CD4-positive, alpha-beta T cell (primary cell): ENCODE measurements at regions not wholly inside any gene's neighbourhood (a gene's known extent, or its start where the extent isn't known, plus 50 kb on each side); places are given as distances from the start of the nearest gene placed in this dataset.
"Not testable (repeated sequence)": the region's sequence is repeated elsewhere in the genome, so short reads cannot be mapped to it uniquely, and the experiment has no call there.

Experiments used
- ATAC-seq: fragments of 200-7000 bp; cut with Tn5 transposase; one replicate; pipeline ENCODE4 v1.10.0; 2022; ENCODE audit warnings: mild to moderate bottlenecking; ENCODE audit not compliant: poor library complexity
- CTCF ChIA-PET: fragments of 350-600 bp; sonication (Branson Sonifier 250); formaldehyde crosslinking; loops from one replicate; lab custom pipeline; 2021; ENCODE audit warnings: antibody characterized with exemption, inconsistent platforms; lab: Charles Lee
- POLR2A ChIA-PET: fragments of 350-600 bp; sonication (Branson Sonifier 250); formaldehyde crosslinking; loops from one replicate; lab custom pipeline; 2021; ENCODE audit warnings: antibody characterized with exemption, inconsistent platforms; lab: Charles Lee
- DNase-seq, 14 experiments: peaks; one replicate each; pipeline ENCODE4 v3.0.0-alpha.2; 2013 to 2020; ENCODE audit warnings: mixed read lengths in 2 of 14
- H3K27ac ChIP-seq, 2 donors: one replicate each; pipeline versions ENCODE4 v1.5.1 to v1.7.0; 2013; ENCODE audit warnings: low read length in 2 of 2, low read depth in 1 of 2, mild to moderate bottlenecking in 1 of 2
- H3K27me3 ChIP-seq, 2 experiments: 1 replicate in 1 of 2; 2 replicates in 1 of 2; pipeline versions ENCODE4 v1.6.1 to v1.7.0; 2013; ENCODE audit warnings: low read length in 2 of 2, control low read depth in 1 of 2, mild to moderate bottlenecking in 1 of 2, moderate library complexity in 1 of 2; ENCODE audit not compliant: insufficient read depth in 2 of 2, control insufficient read depth in 1 of 2
- H3K36me3 ChIP-seq: one replicate; pipeline ENCODE4 v1.6.1; 2013; ENCODE audit warnings: low read length, control low read depth; ENCODE audit not compliant: insufficient read depth
- H3K4me1 ChIP-seq: one replicate; pipeline ENCODE4 v1.6.1; 2013; ENCODE audit warnings: low read length, control low read depth; ENCODE audit not compliant: insufficient read depth
- H3K4me3 ChIP-seq: one replicate; pipeline ENCODE4 v1.5.1; 2013; ENCODE audit warnings: mild to moderate bottlenecking, low read length, moderate library complexity
- H3K9me3 ChIP-seq, 2 experiments: 1 replicate in 1 of 2; 2 replicates in 1 of 2; pipeline versions ENCODE4 v1.6.1 to v1.7.0; 2013; ENCODE audit warnings: low read length in 2 of 2, mild to moderate bottlenecking in 2 of 2, control low read depth in 1 of 2, moderate library complexity in 1 of 2; ENCODE audit not compliant: control insufficient read depth in 1 of 2, insufficient read depth in 1 of 2
- H3K27ac Mint-ChIP-seq: one replicate; pipeline ENCODE4 v1.8.0; 2020; ENCODE audit warnings: mixed read lengths
- H3K27me3 Mint-ChIP-seq: one replicate; pipeline ENCODE4 v1.8.0; 2021; ENCODE audit warnings: mixed read lengths
- H3K36me3 Mint-ChIP-seq: one replicate; pipeline ENCODE4 v1.8.0; 2021; ENCODE audit warnings: low read depth, mixed read lengths
- H3K4me1 Mint-ChIP-seq: one replicate; pipeline ENCODE4 v1.8.0; 2021; ENCODE audit warnings: low read depth, mixed read lengths
- H3K4me3 Mint-ChIP-seq: one replicate; pipeline ENCODE4 v1.8.0; 2020; ENCODE audit warnings: mild to moderate bottlenecking, mixed read lengths
- H3K9me3 Mint-ChIP-seq: one replicate; pipeline ENCODE4 v1.8.0; 2020; ENCODE audit warnings: mixed read lengths
- intact Hi-C, 2 experiments: fragments of 100-400 bp; cut with DNase I in 1 of 2; cut with micrococcal nuclease in 1 of 2; formaldehyde crosslinking; loops; one replicate each; pipeline versions ENCODE4 v1.15.1 to v1.9.0; 2023 to 2025; cut with DNase I, micrococcal nuclease
- TF ChIP-seq, protein P1 (sequence below): fragments of 200-600 bp; IDR thresholded peaks from one replicate; pipeline ENCODE4 v1.8.0; 2022; ENCODE audit warnings: antibody characterized with exemption, mild to moderate bottlenecking

DNA sequence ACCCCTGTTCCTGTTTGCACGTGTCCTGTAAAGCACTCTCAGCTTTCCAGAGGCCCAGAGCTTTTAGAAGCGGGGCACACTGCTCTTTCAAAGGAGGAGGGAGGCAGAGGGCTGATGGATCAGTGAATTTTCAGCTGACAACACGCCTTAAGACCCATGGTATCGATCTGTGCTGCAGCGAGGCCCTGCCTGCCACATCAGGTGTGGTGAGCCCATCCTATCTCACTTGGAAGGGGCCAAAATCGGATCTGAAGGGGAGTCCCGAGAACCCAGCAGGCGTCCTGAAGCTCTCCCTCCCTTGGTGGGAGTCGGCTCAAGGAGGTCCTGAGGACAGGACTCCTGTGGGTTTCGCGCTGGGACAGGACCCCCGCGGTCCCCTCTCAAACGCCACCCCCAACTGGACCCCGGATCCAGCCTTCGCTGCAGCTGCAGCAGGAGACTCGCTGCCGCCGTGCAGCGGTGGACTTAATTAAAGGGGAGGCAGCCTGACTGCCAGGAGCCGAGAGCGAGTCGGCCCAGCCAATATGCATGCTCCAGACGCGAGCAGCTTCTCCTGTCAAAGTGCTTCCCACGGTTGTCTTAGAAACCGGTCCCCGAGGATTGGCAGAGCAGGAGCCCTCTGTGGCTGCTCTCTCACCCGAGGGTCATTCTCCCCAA is 580.0 kb upstream of the ZNF337 start:
- CTCF ChIA-PET, result interaction anchor here (0.6 kb wide), 1 partner anchor 268 kb away, joined by 3 read pairs; no protein-coding TSS in a partner anchor
- H3K36me3 Mint-ChIP-seq, result no peaks in the 10 kb centered on the region
- DNase-seq (peak in 1 of 14 experiments; percentile 4), ATAC-seq (no peak)
- H3K36me3 ChIP-seq, result no peaks in the 10 kb centered on the region
- H3K27ac Mint-ChIP-seq, result no peak overlapping the region
- intact Hi-C loops, result no loop called here
- no peak overlapping the region for H3K4me3 Mint-ChIP-seq
- H3K4me1 ChIP-seq, result peaks cover 5% of the 10 kb centered on the region
- H3K27me3 Mint-ChIP-seq, result no peaks in the 10 kb centered on the region
- peaks cover 39% of the 10 kb centered on the region for H3K4me1 Mint-ChIP-seq
- H3K9me3 ChIP-seq, result peaks cover 0 to 16% of the 10 kb centered on the region in 2 experiments
- H3K9me3 Mint-ChIP-seq, result no peaks in the 10 kb centered on the region
- no peak overlapping the region for H3K27ac ChIP-seq
- TF ChIP-seq, protein P1, sequence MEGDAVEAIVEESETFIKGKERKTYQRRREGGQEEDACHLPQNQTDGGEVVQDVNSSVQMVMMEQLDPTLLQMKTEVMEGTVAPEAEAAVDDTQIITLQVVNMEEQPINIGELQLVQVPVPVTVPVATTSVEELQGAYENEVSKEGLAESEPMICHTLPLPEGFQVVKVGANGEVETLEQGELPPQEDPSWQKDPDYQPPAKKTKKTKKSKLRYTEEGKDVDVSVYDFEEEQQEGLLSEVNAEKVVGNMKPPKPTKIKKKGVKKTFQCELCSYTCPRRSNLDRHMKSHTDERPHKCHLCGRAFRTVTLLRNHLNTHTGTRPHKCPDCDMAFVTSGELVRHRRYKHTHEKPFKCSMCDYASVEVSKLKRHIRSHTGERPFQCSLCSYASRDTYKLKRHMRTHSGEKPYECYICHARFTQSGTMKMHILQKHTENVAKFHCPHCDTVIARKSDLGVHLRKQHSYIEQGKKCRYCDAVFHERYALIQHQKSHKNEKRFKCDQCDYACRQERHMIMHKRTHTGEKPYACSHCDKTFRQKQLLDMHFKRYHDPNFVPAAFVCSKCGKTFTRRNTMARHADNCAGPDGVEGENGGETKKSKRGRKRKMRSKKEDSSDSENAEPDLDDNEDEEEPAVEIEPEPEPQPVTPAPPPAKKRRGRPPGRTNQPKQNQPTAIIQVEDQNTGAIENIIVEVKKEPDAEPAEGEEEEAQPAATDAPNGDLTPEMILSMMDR, result no peak
- H3K27me3 ChIP-seq, result no peaks in the 10 kb centered on the region
- POLR2A ChIA-PET, result no interaction called here
- H3K4me3 ChIP-seq, result no peak overlapping the region

DNA sequence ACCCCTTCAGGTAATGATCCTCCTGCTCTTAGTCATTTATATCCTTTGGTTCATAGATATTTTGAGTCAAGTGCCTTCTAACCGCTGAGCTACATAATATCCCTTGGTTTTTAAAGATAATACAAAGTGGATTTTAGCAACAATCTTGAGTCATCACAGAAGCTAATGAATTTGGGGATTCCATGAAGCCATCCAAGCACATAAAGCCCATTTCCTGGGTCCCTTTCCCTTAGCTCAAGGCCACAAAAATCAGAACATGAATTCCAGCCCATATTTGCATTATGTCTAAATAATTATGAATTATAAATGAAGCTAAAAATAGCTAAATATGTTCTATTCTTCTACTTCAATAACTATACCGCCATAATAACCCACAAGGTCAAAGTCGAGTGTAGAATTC is 572.1 kb upstream of the ZNF337 start:
- H3K4me1 Mint-ChIP-seq, H3K27ac Mint-ChIP-seq, POLR2A ChIA-PET, DNase-seq, H3K9me3 ChIP-seq, H3K36me3 ChIP-seq, CTCF ChIA-PET, H3K9me3 Mint-ChIP-seq, H3K4me3 ChIP-seq, H3K4me3 Mint-ChIP-seq, H3K27me3 ChIP-seq, H3K4me1 ChIP-seq, intact Hi-C loops, ATAC-seq, H3K27ac ChIP-seq, H3K27me3 Mint-ChIP-seq, H3K36me3 Mint-ChIP-seq: not testable (repeated sequence)

DNA sequence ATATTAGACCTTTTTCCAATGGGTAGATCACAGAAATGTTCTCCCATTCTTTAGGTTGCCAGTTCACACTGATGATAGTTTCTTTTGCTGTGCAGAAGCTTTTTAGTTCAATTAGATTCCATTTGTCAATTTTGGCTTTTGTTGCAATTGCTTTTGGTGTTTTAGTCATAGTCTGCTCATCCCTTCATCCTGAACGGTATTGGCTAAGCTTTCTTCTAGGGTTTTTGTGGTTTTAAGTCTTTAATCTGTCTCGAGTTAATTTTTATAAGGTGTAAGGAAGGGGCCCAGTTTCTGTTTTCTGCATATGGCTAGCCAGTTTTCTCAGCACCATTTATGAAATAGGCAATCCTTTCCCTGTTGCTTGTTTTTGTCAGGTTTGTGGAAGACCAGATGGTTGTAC is 564.3 kb upstream of the ZNF337 start:
- H3K36me3 Mint-ChIP-seq, H3K4me1 ChIP-seq, CTCF ChIA-PET, H3K4me1 Mint-ChIP-seq, H3K27me3 ChIP-seq, H3K27ac ChIP-seq, H3K9me3 Mint-ChIP-seq, H3K4me3 ChIP-seq, ATAC-seq, POLR2A ChIA-PET, intact Hi-C loops, H3K36me3 ChIP-seq, H3K4me3 Mint-ChIP-seq, H3K9me3 ChIP-seq, DNase-seq, H3K27ac Mint-ChIP-seq, H3K27me3 Mint-ChIP-seq: not testable (repeated sequence)

DNA sequence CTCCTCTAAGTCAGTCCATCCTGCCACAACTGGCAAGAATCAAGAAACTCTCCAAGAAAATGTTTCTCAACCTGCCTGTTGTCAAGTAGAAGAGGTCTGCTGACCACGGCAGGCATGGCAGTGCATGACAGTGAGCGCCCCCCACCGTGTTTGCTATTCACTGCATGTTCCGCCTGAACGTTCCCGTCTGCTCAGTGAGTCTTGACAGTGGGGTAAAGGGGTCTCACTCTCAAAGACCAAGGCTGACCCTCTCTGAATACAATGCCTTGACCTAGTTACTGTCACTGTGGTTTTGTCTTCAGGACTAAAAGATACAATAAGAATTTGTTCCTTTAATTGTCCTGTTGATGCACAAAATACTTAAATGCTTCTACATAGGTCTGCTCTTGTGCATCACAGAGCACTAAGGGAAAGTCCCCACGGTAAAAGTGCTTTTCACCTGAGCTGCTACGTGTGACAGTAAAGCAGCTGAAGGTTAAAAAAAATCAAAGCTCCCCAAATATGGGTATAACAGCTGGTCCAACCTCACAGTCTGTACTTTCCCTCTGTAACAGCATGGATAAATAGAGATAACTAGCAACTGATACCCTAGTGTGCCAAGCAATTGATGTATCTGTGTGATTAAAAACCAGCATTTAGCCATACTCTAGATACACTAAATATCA is 555.8 kb upstream of the ZNF337 start:
- H3K27ac ChIP-seq, H3K4me3 Mint-ChIP-seq, H3K36me3 Mint-ChIP-seq, H3K9me3 Mint-ChIP-seq, CTCF ChIA-PET, intact Hi-C loops, H3K36me3 ChIP-seq, POLR2A ChIA-PET, H3K27me3 ChIP-seq, H3K27me3 Mint-ChIP-seq, H3K4me1 ChIP-seq, H3K4me3 ChIP-seq, H3K9me3 ChIP-seq: not testable (repeated sequence)
- H3K27ac Mint-ChIP-seq, result peak overlapping the region; percentile 90
- DNase-seq, result peak in 4 of 14 experiments; percentile 9 to 72 (median 62)
- H3K4me1 Mint-ChIP-seq, result peaks cover 14% of the 10 kb centered on the region
- peak; percentile 99 for ATAC-seq

DNA sequence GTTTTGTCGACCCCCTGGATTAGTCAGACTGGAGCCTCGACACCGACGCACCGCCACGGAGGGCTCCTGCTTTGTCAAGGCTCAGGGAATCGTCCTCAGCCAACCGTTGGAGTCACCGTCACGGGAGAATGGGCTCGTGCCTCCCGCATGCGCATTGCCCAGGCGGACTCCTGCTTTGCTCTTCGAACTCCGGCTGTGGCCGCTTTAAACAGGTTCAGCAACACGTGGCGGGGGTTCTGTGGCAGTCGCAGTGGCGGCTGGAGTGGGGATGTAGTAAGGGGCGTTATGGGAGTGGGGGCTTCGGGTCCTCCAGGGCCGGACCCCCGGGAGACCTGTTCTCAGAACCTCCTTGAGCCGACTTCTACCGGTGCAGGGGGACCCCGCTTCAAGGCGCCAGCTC is 554.7 kb upstream of the ZNF337 start:
- H3K27ac ChIP-seq, H3K4me1 ChIP-seq, H3K4me3 ChIP-seq, H3K27me3 Mint-ChIP-seq, POLR2A ChIA-PET, H3K36me3 ChIP-seq, H3K36me3 Mint-ChIP-seq, H3K27me3 ChIP-seq, H3K9me3 ChIP-seq, CTCF ChIA-PET, ATAC-seq, H3K9me3 Mint-ChIP-seq, intact Hi-C loops, H3K27ac Mint-ChIP-seq, H3K4me3 Mint-ChIP-seq, DNase-seq: not testable (repeated sequence)
- peaks cover 14% of the 10 kb centered on the region for H3K4me1 Mint-ChIP-seq

DNA sequence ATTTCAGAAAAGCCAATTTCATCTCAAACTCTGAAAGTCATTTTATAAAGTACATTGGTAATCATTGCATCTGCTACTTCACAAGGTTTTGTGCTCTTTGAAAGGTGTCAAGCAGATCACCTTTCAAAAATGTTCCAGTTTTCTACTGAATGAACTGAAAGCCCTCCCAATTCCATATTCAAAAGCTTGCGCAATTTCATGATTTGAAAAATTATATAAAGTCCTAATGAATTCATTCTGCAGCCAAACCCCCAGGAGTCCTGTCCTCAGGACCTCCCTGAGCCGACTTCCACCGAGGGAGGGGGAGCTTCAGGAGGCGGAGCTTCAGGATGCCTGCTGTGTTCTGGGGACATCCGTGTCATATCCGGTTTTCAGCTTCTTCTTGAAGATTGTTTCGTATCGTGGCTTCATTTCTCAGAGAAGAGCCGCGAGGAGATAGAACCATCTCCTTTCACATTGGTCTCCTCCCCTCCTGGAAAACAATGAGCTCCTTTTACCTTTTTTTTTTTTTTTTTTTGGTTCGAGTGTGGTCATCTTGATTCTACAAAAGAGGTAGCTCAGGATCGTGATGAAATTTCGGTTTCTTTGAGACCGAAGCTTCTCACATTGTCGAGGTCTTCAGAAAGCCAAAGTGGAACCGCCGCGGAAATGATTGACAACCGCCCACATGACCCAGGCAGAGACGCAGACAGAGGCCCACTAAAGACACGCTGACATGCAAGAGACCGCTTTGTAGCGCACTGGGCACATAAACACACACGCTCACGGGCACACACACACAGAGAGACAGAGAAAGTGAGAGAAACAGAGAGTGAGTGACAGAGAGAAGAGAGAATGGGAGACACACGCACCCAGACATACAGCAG is 553.8 kb upstream of the ZNF337 start:
- POLR2A ChIA-PET, result not testable (repeated sequence)

More for the DNA sequence above, 553.8 kb upstream of the ZNF337 start:
- CTCF ChIA-PET, intact Hi-C loops, H3K27ac Mint-ChIP-seq, DNase-seq, H3K27ac ChIP-seq, H3K36me3 Mint-ChIP-seq, H3K4me3 Mint-ChIP-seq, H3K36me3 ChIP-seq, ATAC-seq, H3K9me3 Mint-ChIP-seq, H3K4me1 ChIP-seq, H3K4me3 ChIP-seq, H3K27me3 ChIP-seq, H3K9me3 ChIP-seq, H3K27me3 Mint-ChIP-seq: not testable (repeated sequence)
- peaks cover 14% of the 10 kb centered on the region for H3K4me1 Mint-ChIP-seq
